Naive thymus-derived CD4-positive, alpha-beta T cell (primary cell): ENCODE measurements at regions not wholly inside any gene's neighbourhood (a gene's known extent, or its start where the extent isn't known, plus 50 kb on each side); places are given as distances from the start of the nearest gene placed in this dataset.
A peak's percentile ranks its signal among the peaks of the same experiment; 100 is the strongest.

Experiments used
- ATAC-seq: fragments of 150-1000 bp; cut with Tn5 transposase; 2 replicates; pipeline ENCODE4 v1.10.0; 2021; ENCODE audit warnings: mild to moderate bottlenecking, moderate library complexity
- CTCF ChIA-PET: fragments of 350-600 bp; sonication (Branson Sonifier 250); formaldehyde crosslinking; loops from one replicate; lab custom pipeline; 2021; ENCODE audit warnings: antibody characterized with exemption; lab: Charles Lee
- POLR2A ChIA-PET: fragments of 350-600 bp; sonication (Branson Sonifier 250); formaldehyde crosslinking; loops from one replicate; lab custom pipeline; 2021; ENCODE audit warnings: antibody characterized with exemption, inconsistent platforms; lab: Charles Lee
- DNase-seq, 9 donors: peaks; one replicate each; pipeline versions ENCODE4 v3.0.0 to v3.0.0-alpha.2; 2020 to 2022; ENCODE audit warnings: mixed read lengths in 1 of 9
- H3K27ac ChIP-seq: one replicate; pipeline ENCODE4 v1.7.0; 2013; ENCODE audit warnings: mild to moderate bottlenecking, low read depth, low read length, moderate library complexity
- H3K27me3 ChIP-seq, 2 donors: one replicate each; pipeline ENCODE4 v1.7.0; 2013; ENCODE audit warnings: low read length in 2 of 2, mild to moderate bottlenecking in 2 of 2, moderate library complexity in 2 of 2; ENCODE audit not compliant: control insufficient read depth in 2 of 2, insufficient read depth in 2 of 2
- H3K36me3 ChIP-seq, 3 experiments: 1 replicate in 2 of 3; 2 replicates in 1 of 3; pipeline ENCODE4 v1.7.0; 2013; ENCODE audit warnings: low read length in 3 of 3, mild to moderate bottlenecking in 3 of 3, moderate library complexity in 1 of 3; ENCODE audit not compliant: insufficient read depth in 3 of 3, control insufficient read depth in 2 of 3
- H3K4me1 ChIP-seq, 2 donors: one replicate each; pipeline ENCODE4 v1.7.0; 2013; ENCODE audit warnings: low read length in 2 of 2, mild to moderate bottlenecking in 2 of 2, moderate library complexity in 1 of 2; ENCODE audit not compliant: control insufficient read depth in 2 of 2, insufficient read depth in 2 of 2
- H3K4me3 ChIP-seq: 2 replicates; pipeline ENCODE4 v1.7.0; 2013; ENCODE audit warnings: mild to moderate bottlenecking, low read length
- H3K9me3 ChIP-seq, 3 experiments: 1 replicate in 2 of 3; 2 replicates in 1 of 3; pipeline ENCODE4 v1.7.0; 2013; ENCODE audit warnings: low read length in 3 of 3; ENCODE audit not compliant: control insufficient read depth in 2 of 3
- H3K27ac Mint-ChIP-seq, 9 donors: one replicate each; pipeline ENCODE4 v1.8.0; 2020 to 2022; ENCODE audit warnings: mixed read lengths in 9 of 9, mild to moderate bottlenecking in 8 of 9, moderate library complexity in 5 of 9, inconsistent platforms in 2 of 9
- H3K27me3 Mint-ChIP-seq, 5 donors: one replicate each; pipeline ENCODE4 v1.8.0; 2021 to 2022; ENCODE audit warnings: mixed read lengths in 5 of 5, mild to moderate bottlenecking in 1 of 5
- H3K36me3 Mint-ChIP-seq, 5 donors: one replicate each; pipeline ENCODE4 v1.8.0; 2020 to 2022; ENCODE audit warnings: mixed read lengths in 5 of 5, mild to moderate bottlenecking in 3 of 5, inconsistent platforms in 1 of 5
- H3K4me1 Mint-ChIP-seq, 7 donors: one replicate each; pipeline ENCODE4 v1.8.0; 2020 to 2022; ENCODE audit warnings: mixed read lengths in 7 of 7, mild to moderate bottlenecking in 3 of 7, inconsistent platforms in 1 of 7
- H3K4me3 Mint-ChIP-seq, 10 donors: one replicate each; pipeline ENCODE4 v1.8.0; 2020 to 2022; ENCODE audit warnings: mild to moderate bottlenecking in 10 of 10, mixed read lengths in 10 of 10, moderate library complexity in 6 of 10, inconsistent platforms in 2 of 10
- H3K9me3 Mint-ChIP-seq, 11 donors: one replicate each; pipeline ENCODE4 v1.8.0; 2020 to 2022; ENCODE audit warnings: mixed read lengths in 11 of 11, mild to moderate bottlenecking in 4 of 11, inconsistent platforms in 1 of 11, moderate library complexity in 1 of 11
- intact Hi-C, 2 donors: fragments of 100-400 bp; cut with micrococcal nuclease; formaldehyde crosslinking; loops; one replicate each; pipeline ENCODE4 v1.15.1; 2023

DNA sequence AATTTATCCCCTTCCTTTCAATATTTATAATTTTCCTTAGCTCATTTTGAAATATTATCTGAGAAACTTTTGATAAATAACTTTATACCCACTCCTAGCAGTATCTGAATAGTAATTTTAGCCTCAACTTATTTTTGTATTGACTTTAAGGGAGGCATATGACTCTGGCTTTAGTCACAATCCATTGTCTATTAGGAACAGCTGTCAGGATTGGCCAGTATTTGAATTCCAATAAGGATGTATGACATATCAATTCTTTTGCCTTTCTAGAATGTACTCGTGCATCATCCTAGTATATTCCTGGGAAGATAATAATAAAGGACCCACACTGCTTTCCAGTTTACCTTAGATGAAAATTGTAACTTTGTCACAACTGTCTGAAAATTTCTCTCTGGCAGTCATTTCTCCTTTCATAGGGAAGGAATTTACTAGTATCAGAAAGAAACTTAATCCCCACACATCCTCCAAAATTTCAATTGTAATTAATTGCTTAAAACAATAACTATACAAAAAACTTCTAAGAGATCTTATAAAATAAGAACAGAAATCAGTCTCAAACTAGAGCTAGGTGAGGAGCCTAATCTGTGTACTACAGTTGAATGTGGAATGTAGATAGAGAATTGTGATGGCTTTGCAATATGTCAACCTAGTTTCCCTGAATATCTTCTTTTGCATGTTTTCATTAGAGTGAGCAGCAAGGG is 121.0 kb upstream of the EPHA5 start:
- Histone ChIP-seq H3K4me1 (no peaks in the 10 kb centered on the region), H3K27ac (no peak overlapping the region), H3K4me3 (no peak overlapping the region), H3K9me3 (no peaks in the 10 kb centered on the region), H3K27me3 (no peaks in the 10 kb centered on the region), H3K36me3 (no peaks in the 10 kb centered on the region)
- DNase-seq (no peak), ATAC-seq (no peak)
- Mint-ChIP-seq H3K4me1 (no peaks in the 10 kb centered on the region), H3K27me3 (no peaks in the 10 kb centered on the region), H3K36me3 (no peaks in the 10 kb centered on the region), H3K27ac (no peak overlapping the region), H3K9me3 (peaks cover 0 to 9% (median 3%) of the 10 kb centered on the region in 11 donors), H3K4me3 (no peak overlapping the region)
- intact Hi-C loops, result no loop called here
- POLR2A ChIA-PET, result no interaction called here
- CTCF ChIA-PET, result no interaction called here

DNA sequence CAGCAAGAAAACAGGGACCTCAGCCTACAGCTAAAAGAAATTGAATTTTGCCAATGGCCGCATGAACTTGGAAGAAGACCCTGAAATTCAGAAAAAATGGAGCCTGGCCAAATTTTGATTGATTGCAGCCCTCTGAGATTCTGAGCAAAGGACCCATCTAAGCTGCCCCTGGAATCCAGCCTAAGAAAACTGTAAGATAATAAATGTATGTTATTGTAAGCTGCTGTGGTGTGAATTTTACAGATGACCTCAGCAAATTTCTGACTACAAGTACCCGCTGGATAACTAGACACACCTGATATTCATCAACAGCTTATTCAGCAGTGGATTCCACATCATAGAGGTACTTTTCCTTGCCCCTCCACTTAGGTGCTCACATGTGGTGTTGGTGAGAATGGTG is 119.5 kb upstream of the EPHA5 start:
- no peaks in the 10 kb centered on the region for H3K4me1 ChIP-seq
- no peaks in the 10 kb centered on the region for H3K27me3 Mint-ChIP-seq
- no peaks in the 10 kb centered on the region for H3K36me3 ChIP-seq
- H3K36me3 Mint-ChIP-seq, result no peaks in the 10 kb centered on the region
- intact Hi-C loops, result no loop called here
- no peaks in the 10 kb centered on the region for H3K9me3 ChIP-seq
- H3K4me3 ChIP-seq, result no peak overlapping the region
- no peaks in the 10 kb centered on the region for H3K4me1 Mint-ChIP-seq
- H3K27ac ChIP-seq, result no peak overlapping the region
- no peak for DNase-seq
- no peaks in the 10 kb centered on the region for H3K27me3 ChIP-seq
- H3K4me3 Mint-ChIP-seq, result no peak overlapping the region
- ChIA-PET POLR2A (no interaction called here), CTCF (no interaction called here)
- no peak for ATAC-seq
- peaks cover 0 to 6% (median 2%) of the 10 kb centered on the region in 11 donors for H3K9me3 Mint-ChIP-seq
- no peak overlapping the region for H3K27ac Mint-ChIP-seq

DNA sequence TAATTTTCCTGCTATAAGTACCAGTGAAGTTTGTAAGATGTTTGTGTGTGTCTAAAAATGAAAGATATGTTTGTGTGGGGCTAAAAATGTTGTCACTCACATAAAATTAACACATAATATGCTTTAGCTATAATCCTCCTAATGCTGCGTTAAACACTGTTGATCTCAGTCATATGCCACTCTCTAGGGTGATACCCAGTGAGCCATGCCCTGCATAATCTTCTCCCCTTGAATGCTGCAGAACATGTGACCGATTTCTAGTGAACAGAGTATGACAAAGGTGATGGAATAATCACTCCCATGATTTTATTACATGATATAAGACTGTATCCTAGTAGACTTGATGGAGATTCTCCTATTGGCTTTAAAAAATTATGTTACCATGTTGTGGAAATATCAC is 119.1 kb upstream of the EPHA5 start:
- ATAC-seq, result no peak
- no peaks in the 10 kb centered on the region for H3K27me3 ChIP-seq
- Mint-ChIP-seq H3K4me3 (no peak overlapping the region), H3K36me3 (no peaks in the 10 kb centered on the region), H3K9me3 (peaks cover 0 to 6% (median 4%) of the 10 kb centered on the region in 11 donors), H3K4me1 (no peaks in the 10 kb centered on the region), H3K27me3 (no peaks in the 10 kb centered on the region), H3K27ac (no peak overlapping the region)
- H3K27ac ChIP-seq, result no peak overlapping the region
- DNase-seq, result no peak
- H3K9me3 ChIP-seq, result no peaks in the 10 kb centered on the region
- CTCF ChIA-PET, result no interaction called here
- H3K4me3 ChIP-seq, result no peak overlapping the region
- intact Hi-C loops, result no loop called here
- no peaks in the 10 kb centered on the region for H3K4me1 ChIP-seq
- no peaks in the 10 kb centered on the region for H3K36me3 ChIP-seq
- POLR2A ChIA-PET, result no interaction called here

DNA sequence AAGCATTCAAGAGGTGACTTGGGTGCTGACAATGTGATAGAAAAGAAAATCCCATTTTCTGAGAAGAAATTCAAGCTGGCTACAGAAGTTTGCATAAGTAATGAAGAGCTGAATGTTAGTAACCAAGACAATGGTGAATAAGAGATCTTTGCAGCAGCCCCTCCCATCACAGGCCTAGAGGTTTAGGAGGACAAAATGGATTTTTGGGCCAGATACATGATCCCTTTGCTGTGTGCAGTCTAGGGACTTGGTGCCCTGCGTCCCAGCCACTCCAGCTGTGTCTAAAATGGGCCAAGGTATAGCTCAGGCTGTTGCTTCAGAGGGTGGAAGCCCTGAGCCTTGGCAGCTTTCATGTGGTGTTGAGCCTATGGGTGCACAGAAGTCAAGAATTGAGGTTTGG is 107.0 kb upstream of the EPHA5 start:
- H3K9me3 ChIP-seq, result no peaks in the 10 kb centered on the region
- ChIA-PET POLR2A (no interaction called here), CTCF (no interaction called here)
- no peak for ATAC-seq
- Mint-ChIP-seq H3K27ac (no peak overlapping the region), H3K36me3 (peaks cover 0 to 10% (median 0%) of the 10 kb centered on the region in 5 donors), H3K27me3 (no peaks in the 10 kb centered on the region), H3K9me3 (peaks cover 8 to 37% (median 26%) of the 10 kb centered on the region in 11 donors), H3K4me1 (no peaks in the 10 kb centered on the region), H3K4me3 (no peak overlapping the region)
- intact Hi-C loops, result no loop called here
- no peaks in the 10 kb centered on the region for H3K27me3 ChIP-seq
- H3K27ac ChIP-seq, result no peak overlapping the region
- H3K4me3 ChIP-seq, result no peak overlapping the region
- no peaks in the 10 kb centered on the region for H3K4me1 ChIP-seq
- no peak for DNase-seq
- no peaks in the 10 kb centered on the region for H3K36me3 ChIP-seq

DNA sequence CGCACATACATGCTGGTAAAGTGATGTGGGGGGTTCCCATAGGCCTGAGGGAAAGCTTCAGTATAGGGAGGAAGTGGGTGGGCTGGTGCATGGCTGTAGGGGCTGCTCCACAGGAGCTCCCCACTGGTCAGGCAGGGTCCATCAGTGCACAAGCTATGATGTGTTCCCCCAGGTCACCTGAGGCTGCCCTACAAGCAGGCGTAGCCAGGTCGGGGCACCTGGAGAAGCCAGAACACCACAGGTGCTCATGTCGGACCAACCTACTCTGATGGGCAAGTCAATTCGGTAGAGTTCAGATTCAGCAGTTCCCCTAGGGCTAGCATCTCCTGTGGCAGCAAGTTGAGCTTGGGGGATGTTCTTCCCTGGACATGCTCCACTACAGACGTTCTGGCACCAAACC is 103.3 kb upstream of the EPHA5 start:
- POLR2A ChIA-PET, result no interaction called here
- DNase-seq, result no peak

DNA sequence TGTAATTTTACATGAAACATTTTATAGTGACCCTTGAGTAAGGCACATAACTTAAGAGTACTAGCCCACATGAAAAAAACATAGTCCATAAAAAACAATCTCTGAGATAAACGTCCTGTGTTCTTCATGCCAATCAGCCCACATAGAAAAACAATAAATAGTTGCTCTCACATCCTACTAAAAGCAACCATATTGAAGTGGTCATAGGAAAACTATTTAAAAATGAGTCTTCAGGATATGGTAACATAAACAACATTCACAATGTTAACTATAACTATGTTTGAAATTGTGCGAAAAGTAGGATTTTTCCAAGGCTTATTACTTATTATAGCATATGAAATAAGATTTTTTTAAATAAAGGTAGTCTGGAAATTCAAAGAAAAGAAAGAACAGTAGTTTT is 77.1 kb upstream of the EPHA5 start:
- Histone ChIP-seq H3K9me3 (no peaks in the 10 kb centered on the region), H3K27ac (no peak overlapping the region), H3K4me1 (no peaks in the 10 kb centered on the region), H3K4me3 (no peak overlapping the region), H3K27me3 (no peaks in the 10 kb centered on the region), H3K36me3 (no peaks in the 10 kb centered on the region)
- ChIA-PET POLR2A (no interaction called here), CTCF (no interaction called here)
- Mint-ChIP-seq H3K4me1 (no peaks in the 10 kb centered on the region), H3K36me3 (no peaks in the 10 kb centered on the region), H3K27me3 (no peaks in the 10 kb centered on the region), H3K4me3 (no peak overlapping the region), H3K27ac (no peak overlapping the region), H3K9me3 (peaks cover 0 to 1% (median 0%) of the 10 kb centered on the region in 11 donors)
- no peak for DNase-seq
- no peak for ATAC-seq
- intact Hi-C loops, result no loop called here

More for the DNA sequence above, 103.3 kb upstream of the EPHA5 start:
- Mint-ChIP-seq H3K27me3 (no peaks in the 10 kb centered on the region), H3K9me3 (peaks cover 6 to 42% (median 29%) of the 10 kb centered on the region in 11 donors), H3K27ac (no peak overlapping the region), H3K4me3 (no peak overlapping the region), H3K36me3 (peaks cover 0 to 15% (median 0%) of the 10 kb centered on the region in 5 donors), H3K4me1 (no peaks in the 10 kb centered on the region)
- no peaks in the 10 kb centered on the region for H3K4me1 ChIP-seq
- CTCF ChIA-PET, result no interaction called here
- H3K9me3 ChIP-seq, result no peaks in the 10 kb centered on the region
- ATAC-seq, result peak; percentile 10
- intact Hi-C loops, result no loop called here
- H3K36me3 ChIP-seq, result no peaks in the 10 kb centered on the region
- no peak overlapping the region for H3K27ac ChIP-seq
- H3K4me3 ChIP-seq, result no peak overlapping the region
- no peaks in the 10 kb centered on the region for H3K27me3 ChIP-seq

DNA sequence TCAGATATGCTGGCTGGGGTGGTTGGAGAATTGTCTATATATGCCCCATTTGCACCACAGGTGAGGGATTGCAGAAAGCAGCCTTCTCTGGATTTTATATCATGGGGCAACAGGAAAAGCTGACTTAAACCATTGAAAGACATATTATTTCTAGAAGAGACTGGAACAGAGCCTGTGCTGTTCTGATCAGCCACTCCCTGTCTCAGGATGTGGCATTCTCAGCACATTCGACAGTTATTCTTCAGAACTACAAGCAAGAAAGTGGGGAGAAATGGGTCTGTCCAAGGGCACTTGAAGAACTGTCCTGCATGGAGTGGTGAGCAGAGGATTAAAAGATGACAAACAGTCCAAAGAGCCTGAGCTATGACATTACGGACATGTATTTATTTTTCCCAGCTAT is 67.8 kb upstream of the EPHA5 start:
- DNase-seq (no peak), ATAC-seq (no peak)
- Mint-ChIP-seq H3K9me3 (peaks cover 0 to 6% (median 0%) of the 10 kb centered on the region in 11 donors), H3K4me3 (no peak overlapping the region), H3K27ac (no peak overlapping the region), H3K36me3 (no peaks in the 10 kb centered on the region), H3K27me3 (no peaks in the 10 kb centered on the region), H3K4me1 (no peaks in the 10 kb centered on the region)
- no peaks in the 10 kb centered on the region for H3K27me3 ChIP-seq
- no peaks in the 10 kb centered on the region for H3K36me3 ChIP-seq
- ChIA-PET CTCF (no interaction called here), POLR2A (no interaction called here)
- intact Hi-C loops, result no loop called here
- H3K9me3 ChIP-seq, result no peaks in the 10 kb centered on the region
- no peak overlapping the region for H3K27ac ChIP-seq
- H3K4me3 ChIP-seq, result no peak overlapping the region
- no peaks in the 10 kb centered on the region for H3K4me1 ChIP-seq
